ENCODE measurements at regions not wholly inside any gene's neighbourhood (a gene's known extent, or its start where the extent isn't known, plus 50 kb on each side); places are given as distances from the start of the nearest gene placed in this dataset.

DNA sequence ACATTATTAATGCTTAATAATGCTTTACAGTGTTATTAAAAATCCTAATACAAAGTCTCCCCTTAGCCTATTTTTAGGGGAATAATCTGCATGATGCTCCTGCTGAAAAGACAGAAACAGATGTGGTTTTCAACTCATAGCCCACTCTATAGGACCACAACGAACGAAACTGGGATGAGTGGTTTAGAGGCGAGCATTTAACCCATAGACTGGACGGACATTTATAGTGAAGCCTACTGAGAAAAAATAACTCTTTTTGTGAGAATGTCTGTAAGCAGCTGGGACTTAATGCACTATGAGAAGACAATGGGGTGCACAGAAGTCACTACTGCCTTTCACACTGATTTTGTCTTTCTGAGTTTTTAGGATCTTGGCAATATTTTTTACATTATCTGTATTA, 1599.6 kb upstream of the B3GALT2 start:
- TF ChIP-seq CTCF (IDR thresholded peaks at IDR 0.05): no peak
- TF ChIP-seq EP300 (IDR thresholded peaks at IDR 0.05): no peak
- TF ChIP-seq POLR2A (IDR thresholded peaks at IDR 0.05): no peak
